ENCODE measurements at regions not wholly inside any gene's neighbourhood (a gene's known extent, or its start where the extent isn't known, plus 50 kb on each side); places are given as distances from the start of the nearest gene placed in this dataset.

GRCh38 chr3:44120721-44121582 is 120.7 kb upstream of the TOPAZ1 start:
- TF ChIP-seq CTCF (conservative IDR thresholded peaks at IDR 0.05 in 1 of 2, IDR thresholded peaks at IDR 0.05 in 1 of 2; ENCODE audit: extremely low read depth in 1 of 2, insufficient read depth in 1 of 2, low read depth in 1 of 2, low read length in 2 of 2) (no peak), EZH2 (IDR thresholded peaks at IDR 0.05; ENCODE audit: borderline replicate concordance, low read length) (no peak)

Measured in mammary epithelial cell (primary cell).